Endodermal cell (in vitro differentiated cells): ENCODE measurements at regions not wholly inside any gene's neighbourhood (a gene's known extent, or its start where the extent isn't known, plus 50 kb on each side); places are given as distances from the start of the nearest gene placed in this dataset.
A peak's percentile ranks its signal among the peaks of the same experiment; 100 is the strongest.

ENCODE experiments used
- DNase-seq: peaks from one replicate; pipeline ENCODE4 v3.0.0-alpha.2; 2017
- H3K27ac ChIP-seq: 2 replicates; pipeline ENCODE4 v1.5.1; 2013; ENCODE audit warnings: mild to moderate bottlenecking, low read depth, low read length, moderate library complexity
- H3K27me3 ChIP-seq: 2 replicates; pipeline ENCODE4 v1.6.1; 2013; ENCODE audit warnings: mild to moderate bottlenecking, low read length, moderate library complexity; ENCODE audit not compliant: insufficient read depth, control insufficient read depth, poor library complexity, severe bottlenecking
- H3K36me3 ChIP-seq: 2 replicates; pipeline ENCODE4 v1.7.0; 2013; ENCODE audit warnings: mild to moderate bottlenecking, low read length, moderate library complexity; ENCODE audit not compliant: control insufficient read depth, insufficient read depth
- H3K4me1 ChIP-seq: one replicate; pipeline ENCODE4 v1.7.0; 2013; ENCODE audit warnings: low read length; ENCODE audit not compliant: control insufficient read depth, insufficient read depth
- H3K4me3 ChIP-seq: 2 replicates; pipeline ENCODE4 v1.5.1; 2013; ENCODE audit warnings: mild to moderate bottlenecking, low read length, moderate library complexity
- H3K9ac ChIP-seq: 2 replicates; pipeline ENCODE4 v1.6.1; 2013; ENCODE audit warnings: mild to moderate bottlenecking, low read length, moderate library complexity; ENCODE audit not compliant: poor library complexity, severe bottlenecking; ENCODE audit errors: extremely low read depth
- H3K9me3 ChIP-seq: 2 replicates; pipeline ENCODE4 v1.6.1; 2013; ENCODE audit warnings: mild to moderate bottlenecking, low read length, moderate library complexity; ENCODE audit not compliant: control insufficient read depth
- H3K27ac Mint-ChIP-seq: 2 replicates; pipeline ENCODE4 v1.8.0; 2020; ENCODE audit warnings: mixed read lengths
- H3K27me3 Mint-ChIP-seq: 2 replicates; pipeline ENCODE4 v1.8.0; 2021; ENCODE audit warnings: mild to moderate bottlenecking, mixed read lengths; ENCODE audit not compliant: insufficient read depth
- H3K36me3 Mint-ChIP-seq: 2 replicates; pipeline ENCODE4 v1.8.0; 2020; ENCODE audit warnings: low read depth, mixed read lengths
- H3K4me1 Mint-ChIP-seq: 2 replicates; pipeline ENCODE4 v1.8.0; 2020; ENCODE audit warnings: mixed read lengths
- H3K4me3 Mint-ChIP-seq: 2 replicates; pipeline ENCODE4 v1.8.0; 2020; ENCODE audit warnings: mild to moderate bottlenecking, moderate library complexity, mixed read lengths
- H3K9me3 Mint-ChIP-seq: 2 replicates; pipeline ENCODE4 v1.8.0; 2020; ENCODE audit warnings: mild to moderate bottlenecking, mixed read lengths
- CTCF ChIP-seq: fragments of 200-600 bp; sonication (generic); conservative IDR thresholded peaks from 2 replicates; pipeline ENCODE4 v1.5.0; 2021; ENCODE audit warnings: antibody characterized with exemption, mild to moderate bottlenecking
- WGBS, 2 experiments: methylation state at CpG; one replicate each; pipeline versions ENCODE4 v1.1.5 to v1.1.7; 2013; ENCODE audit warnings: missing lambda C conversion rate in 2 of 2, mixed read lengths in 1 of 2; ENCODE audit not compliant: insufficient coverage in 1 of 2, insufficient read length in 1 of 2; 5-methylcytosine and 5-hydroxymethylcytosine counted together

DNA sequence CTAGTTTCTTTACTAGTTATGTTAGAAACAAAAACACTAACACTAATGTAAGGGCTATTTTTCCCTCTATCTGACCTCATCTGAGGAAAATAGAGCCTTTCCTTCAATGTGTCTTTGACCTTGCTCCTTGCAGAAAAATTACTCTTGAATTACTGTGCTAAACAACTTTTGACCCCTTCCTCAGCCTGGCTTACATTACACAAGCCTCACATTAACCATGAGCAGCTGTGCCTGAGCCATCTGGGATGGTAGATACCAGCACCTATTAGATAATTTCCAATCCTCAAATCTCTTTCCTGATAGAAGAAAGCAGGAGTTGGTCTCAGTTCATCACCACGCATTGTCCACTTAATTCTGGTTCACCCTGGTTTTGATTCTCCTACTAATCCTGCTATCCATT lies 134.4 kb upstream of the NCAM1 start:
- Mint-ChIP-seq H3K27me3 (peaks cover 86% of the 10 kb centered on the region), H3K27ac (no peak overlapping the region), H3K4me1 (peaks cover 30% of the 10 kb centered on the region), H3K36me3 (no peaks in the 10 kb centered on the region), H3K4me3 (no peak overlapping the region), H3K9me3 (peaks cover 13% of the 10 kb centered on the region)
- no peak overlapping the region for H3K9ac ChIP-seq
- H3K36me3 ChIP-seq, result no peaks in the 10 kb centered on the region
- H3K4me1 ChIP-seq, result peaks cover 10% of the 10 kb centered on the region
- TF ChIP-seq CTCF, result no peak
- H3K4me3 ChIP-seq, result no peak overlapping the region
- 92 to 95% methylated on average over 1 of the region's 1 CpG for WGBS, 2 experiments
- peaks cover 19% of the 10 kb centered on the region for H3K9me3 ChIP-seq
- H3K27me3 ChIP-seq, result peaks cover 73% of the 10 kb centered on the region
- DNase-seq, result peak; percentile 19
- no peak overlapping the region for H3K27ac ChIP-seq

- H3K9ac ChIP-seq, result no peak overlapping the region
- Mint-ChIP-seq H3K36me3 (no peaks in the 10 kb centered on the region), H3K4me3 (no peak overlapping the region), H3K27me3 (peaks cover 80% of the 10 kb centered on the region), H3K4me1 (peaks cover 14% of the 10 kb centered on the region), H3K9me3 (peaks cover 13% of the 10 kb centered on the region), H3K27ac (no peak overlapping the region)
- H3K4me3 ChIP-seq, result no peak overlapping the region
- 81 to 89% methylated on average over 4 of the region's 4 CpGs for WGBS, 2 experiments
- no peaks in the 10 kb centered on the region for H3K4me1 ChIP-seq
- peaks cover 18% of the 10 kb centered on the region for H3K9me3 ChIP-seq
- no peak for TF ChIP-seq CTCF
- no peak for DNase-seq
- H3K36me3 ChIP-seq, result no peaks in the 10 kb centered on the region
- H3K27me3 ChIP-seq, result peaks cover 71% of the 10 kb centered on the region
- H3K27ac ChIP-seq, result no peak overlapping the region
Observed at GRCh38 chr11:112828421-112828820, 132.8 kb upstream of the NCAM1 start.

GRCh38 chr11:112829971-112830654 lies 131.1 kb upstream of the NCAM1 start:
- Mint-ChIP-seq H3K36me3 (no peaks in the 10 kb centered on the region), H3K27me3 (peaks cover 74% of the 10 kb centered on the region), H3K4me1 (peaks cover 19% of the 10 kb centered on the region), H3K4me3 (no peak overlapping the region), H3K27ac (no peak overlapping the region), H3K9me3 (peaks cover 5% of the 10 kb centered on the region)
- H3K9me3 ChIP-seq, result peaks cover 3% of the 10 kb centered on the region
- no peaks in the 10 kb centered on the region for H3K4me1 ChIP-seq
- H3K27me3 ChIP-seq, result peaks cover 56% of the 10 kb centered on the region
- H3K9ac ChIP-seq, result no peak overlapping the region
- H3K4me3 ChIP-seq, result no peak overlapping the region
- DNase-seq, result peak; percentile 36
- 84 to 93% methylated on average over 2 to 6 of the region's 6 CpGs for WGBS, 2 experiments
- no peak for TF ChIP-seq CTCF
- H3K27ac ChIP-seq, result no peak overlapping the region
- no peaks in the 10 kb centered on the region for H3K36me3 ChIP-seq
